GM23338 (cell line): ENCODE measurements at regions not wholly inside any gene's neighbourhood (a gene's known extent, or its start where the extent isn't known, plus 50 kb on each side); places are given as distances from the start of the nearest gene placed in this dataset.

Experiments
- CTCF ChIP-seq, 2 experiments: fragments of 200-600 bp in 1 of 2; sonication (generic) in 1 of 2; conservative IDR thresholded peaks; 2 replicates each; pipeline versions ENCODE4 v1.5.1 to v1.6.1; 2016 to 2017; ENCODE audit warnings: antibody characterized with exemption in 2 of 2, low read depth in 2 of 2, mild to moderate bottlenecking in 2 of 2, moderate library complexity in 1 of 2
- EZH2 ChIP-seq: fragments of 200-600 bp; sonication (generic); IDR thresholded peaks from one replicate; pipeline ENCODE4 v1.8.0; 2017; ENCODE audit warnings: antibody characterized with exemption, mild to moderate bottlenecking, low read depth; ENCODE audit not compliant: unreplicated experiment
- EZH2phosphoT487 ChIP-seq: fragments of 200-600 bp; sonication (generic); IDR thresholded peaks from one replicate; pipeline ENCODE4 v1.8.1; 2018; ENCODE audit warnings: antibody characterized with exemption; ENCODE audit not compliant: unreplicated experiment
- POLR2AphosphoS5 ChIP-seq: IDR thresholded peaks from 2 replicates; pipeline ENCODE4 v1.6.1; 2016; ENCODE audit warnings: antibody characterized with exemption, low read depth

- TF ChIP-seq CTCF (conservative IDR thresholded peaks at IDR 0.05; ENCODE audit: low read depth in 2 of 2) (no peak), EZH2 (no peak), POLR2AphosphoS5 (no peak), EZH2phosphoT487 (no peak)
Measured at GRCh38 chr16:72482695-72483094, 310.7 kb upstream of the PMFBP1 start.
